NCI-H748 (cell line): ENCODE measurements at regions not wholly inside any gene's neighbourhood (a gene's known extent, or its start where the extent isn't known, plus 50 kb on each side); places are given as distances from the start of the nearest gene placed in this dataset.
"Not testable (repeated sequence)": the region's sequence is repeated elsewhere in the genome, so short reads cannot be mapped to it uniquely, and the experiment has no call there.

Source experiments
- DNase-seq: peaks from one replicate; lab custom pipeline; 2025; ENCODE audit not compliant: unreplicated experiment; lab: John Stamatoyannopoulos, UW

DNA sequence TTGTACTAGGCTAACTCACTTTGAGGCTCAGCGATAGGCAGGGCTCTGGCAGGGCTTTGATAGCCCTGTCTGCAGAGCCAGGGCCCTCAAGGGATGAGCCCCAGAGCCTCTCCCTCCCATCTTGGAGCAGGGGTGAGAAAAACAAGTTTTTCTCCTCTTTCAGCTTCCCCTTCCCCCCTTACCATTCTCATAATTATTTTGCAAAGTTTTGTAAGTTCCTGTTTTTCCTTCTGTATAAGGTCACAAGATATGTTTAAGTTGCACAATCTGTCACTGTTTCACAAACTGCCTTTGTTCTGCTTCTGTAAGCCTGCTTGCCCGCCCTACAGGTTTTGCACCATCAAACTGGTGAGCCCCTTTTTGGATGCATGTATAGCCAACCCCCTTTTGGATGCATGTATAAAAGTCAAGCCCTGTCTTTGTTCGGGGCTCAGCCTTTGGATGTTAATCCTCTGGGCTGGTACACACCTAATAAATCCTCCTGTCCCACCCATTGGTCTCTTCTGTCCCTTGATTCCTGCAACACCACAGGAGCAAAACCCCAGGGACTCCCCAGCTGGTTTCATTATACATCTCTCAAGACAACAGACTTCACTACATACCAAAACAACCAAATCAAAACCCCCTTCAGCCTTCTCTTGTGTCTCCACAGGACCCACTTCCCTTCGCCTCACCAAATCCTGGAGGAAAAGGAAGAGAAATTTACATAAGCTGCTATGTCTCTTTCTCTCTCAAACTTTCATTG is 52.5 kb upstream of the RESF1 start:
- no peak for DNase-seq

- DNase-seq = no peak
These were observed 56.2 kb upstream of the RESF1 start for GRCh38 chr12:31903025-31903424.

- DNase-seq = no peak
These were observed 58.9 kb upstream of the RESF1 start for GRCh38 chr12:31900271-31900670.

DNA sequence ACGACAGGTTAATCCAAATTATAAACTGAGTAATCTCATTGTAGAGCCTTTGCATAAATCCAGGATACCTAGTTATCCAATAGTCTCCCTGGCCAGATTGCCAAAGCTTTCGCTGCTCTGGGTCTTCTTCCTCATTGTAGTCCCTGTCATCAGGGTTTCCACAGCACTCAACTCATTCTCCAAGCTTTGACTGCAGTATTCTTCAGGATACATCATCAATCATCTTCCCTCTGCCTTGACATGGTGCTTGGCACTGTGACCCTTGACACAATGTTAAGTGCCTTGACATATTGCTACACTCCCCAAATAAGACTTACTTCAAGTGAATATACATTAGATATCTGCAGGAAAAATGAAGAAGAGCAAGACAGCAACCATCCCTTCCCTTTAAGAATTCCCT is 60.1 kb upstream of the RESF1 start:
- no peak for DNase-seq

DNA sequence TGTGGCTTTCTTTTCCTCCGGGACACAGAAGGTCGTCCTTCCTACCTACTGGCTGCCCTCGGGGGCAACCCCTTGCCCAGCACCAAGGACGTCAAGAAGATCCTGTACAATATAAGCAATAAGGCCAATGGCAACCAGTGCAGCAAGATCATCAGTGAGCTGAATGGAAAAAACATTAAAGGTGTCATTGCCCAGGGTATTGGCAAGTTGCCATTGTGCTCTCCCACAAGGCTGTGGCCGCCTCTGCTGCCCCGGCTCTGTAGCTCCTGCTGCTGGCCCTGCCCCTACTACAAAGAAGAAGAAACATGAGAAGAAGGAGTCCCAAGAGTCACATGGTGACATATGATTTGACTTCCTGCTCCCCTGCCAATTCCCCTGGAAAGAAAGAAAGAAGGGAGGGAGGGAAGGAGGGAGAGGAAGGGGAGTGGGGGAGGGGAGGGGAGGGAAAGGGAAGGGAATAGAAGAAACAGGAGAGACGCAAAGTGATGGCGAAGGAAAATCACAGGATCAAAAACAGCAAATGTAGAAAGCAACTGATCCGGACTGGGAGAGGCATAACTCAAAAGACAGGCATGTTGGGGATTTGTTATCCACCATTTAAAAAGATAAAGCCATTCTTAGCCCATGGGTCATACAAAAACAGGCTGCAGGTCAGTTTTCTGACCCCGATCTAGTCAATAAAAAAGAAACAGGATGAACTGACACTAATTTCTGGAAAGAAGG is 61.3 kb upstream of the RESF1 start:
- peak; percentile 85 for DNase-seq

GRCh38 chr12:31897092-31897491 is 62.1 kb upstream of the RESF1 start:
- not testable (repeated sequence) for DNase-seq

- DNase-seq = no peak
These were observed 62.6 kb upstream of the RESF1 start for GRCh38 chr12:31896514-31897039.

- no peak for DNase-seq
These were observed 63.6 kb upstream of the RESF1 start for GRCh38 chr12:31895449-31896150.

GRCh38 chr12:31890295-31891285 is 68.6 kb upstream of the RESF1 start:
- no peak for DNase-seq

DNA sequence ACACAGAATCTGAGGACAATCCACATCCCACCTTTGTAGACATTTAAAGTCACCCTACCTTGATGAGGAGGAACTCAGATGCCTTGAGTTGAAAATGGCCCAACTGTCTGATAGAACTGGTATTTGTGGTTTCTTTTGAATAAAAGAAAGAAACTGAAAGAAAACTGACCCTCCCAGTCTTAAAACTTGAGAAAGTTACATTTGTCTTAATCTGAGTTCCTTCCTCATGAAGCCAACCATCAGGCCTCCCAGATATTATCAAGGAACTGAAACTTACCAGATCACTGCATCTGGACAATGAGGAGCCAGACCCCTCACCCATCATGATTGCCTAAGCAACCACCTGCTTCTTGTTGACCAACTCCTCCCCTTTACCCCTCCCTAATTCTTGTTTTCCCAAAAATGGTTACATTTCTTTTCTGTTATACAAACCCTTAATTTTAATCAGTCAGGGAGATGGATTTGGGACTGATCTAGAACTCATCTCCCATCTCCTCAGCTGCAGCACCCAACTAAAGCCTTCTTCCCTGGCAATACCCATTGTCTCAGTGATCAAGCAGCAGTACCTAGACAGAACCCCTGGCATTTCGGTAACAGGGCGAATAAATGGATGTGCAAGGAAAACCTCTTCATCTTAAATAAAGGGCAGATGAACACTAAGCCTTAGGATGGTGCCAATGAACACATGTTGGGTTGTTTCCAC is 72.0 kb upstream of the RESF1 start:
- DNase-seq = no peak

GRCh38 chr12:31882682-31883081 is 76.5 kb upstream of the RESF1 start:
- not testable (repeated sequence) for DNase-seq

- DNase-seq = no peak
These were observed 78.9 kb upstream of the RESF1 start for GRCh38 chr12:31880340-31880739.

DNA sequence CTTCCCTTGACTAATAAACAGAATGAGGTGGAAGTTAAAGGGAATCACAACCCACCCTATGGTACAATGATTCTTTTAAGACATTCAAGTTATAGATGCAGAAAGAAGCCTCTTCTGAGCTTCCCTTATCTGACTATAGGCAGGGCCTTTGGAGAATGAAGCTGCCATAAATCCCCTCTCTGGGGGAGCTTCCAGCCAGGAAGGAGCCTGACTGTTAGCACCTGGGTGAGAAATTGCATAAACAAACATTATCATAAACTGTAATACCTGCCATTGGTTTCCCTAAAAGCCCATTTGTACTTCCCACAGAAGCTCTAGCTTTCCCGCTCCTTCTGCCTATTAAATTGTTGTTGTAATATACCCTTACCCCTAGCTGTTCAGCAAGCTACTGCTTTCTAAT is 81.3 kb upstream of the RESF1 start:
- DNase-seq = peak; percentile 35

DNA sequence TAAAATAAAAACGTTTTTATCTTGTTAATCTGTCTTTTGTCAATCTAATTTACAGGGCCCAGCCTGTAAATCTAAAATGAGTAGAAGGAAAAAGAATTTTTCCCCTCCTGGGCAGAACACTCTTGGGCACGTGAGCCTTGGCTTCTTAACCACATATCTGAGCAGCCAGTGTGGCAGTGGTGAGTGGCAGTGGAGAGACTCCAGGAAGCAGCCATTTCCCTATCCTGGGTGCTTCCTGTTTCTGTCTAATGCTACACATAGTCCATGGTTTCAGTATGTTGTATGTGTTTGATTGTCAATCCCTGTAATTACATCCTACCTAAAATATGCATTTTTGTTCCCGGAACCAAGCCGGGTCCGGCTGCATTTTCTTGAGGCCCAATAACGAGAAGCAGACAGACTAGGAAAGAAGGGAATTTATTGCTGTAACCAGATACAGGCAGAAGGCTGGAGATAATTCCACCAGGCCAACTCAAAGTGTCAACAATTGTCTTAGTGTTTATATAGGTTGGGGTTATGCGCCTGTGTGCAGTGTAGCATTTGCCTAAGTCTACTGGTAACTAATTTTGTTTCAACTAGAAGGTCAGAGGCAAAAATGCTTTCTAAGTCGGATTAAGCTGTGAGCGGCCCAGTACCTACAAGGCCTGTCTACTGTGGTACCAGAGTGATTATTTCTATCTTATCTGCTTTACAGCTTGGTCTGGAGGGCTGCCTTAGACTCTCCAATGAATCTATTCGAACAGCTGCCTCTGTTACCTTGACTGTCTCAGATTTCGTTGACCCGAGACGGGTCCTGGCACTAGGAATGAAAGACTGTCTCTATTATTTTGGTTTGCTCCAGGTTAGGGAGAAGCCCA is 82.4 kb upstream of the RESF1 start:
- DNase-seq = peak; percentile 59

GRCh38 chr12:31875609-31875964 is 83.6 kb upstream of the RESF1 start:
- DNase-seq = no peak

GRCh38 chr12:31874961-31875608 is 84.1 kb upstream of the RESF1 start:
- no peak for DNase-seq

DNA sequence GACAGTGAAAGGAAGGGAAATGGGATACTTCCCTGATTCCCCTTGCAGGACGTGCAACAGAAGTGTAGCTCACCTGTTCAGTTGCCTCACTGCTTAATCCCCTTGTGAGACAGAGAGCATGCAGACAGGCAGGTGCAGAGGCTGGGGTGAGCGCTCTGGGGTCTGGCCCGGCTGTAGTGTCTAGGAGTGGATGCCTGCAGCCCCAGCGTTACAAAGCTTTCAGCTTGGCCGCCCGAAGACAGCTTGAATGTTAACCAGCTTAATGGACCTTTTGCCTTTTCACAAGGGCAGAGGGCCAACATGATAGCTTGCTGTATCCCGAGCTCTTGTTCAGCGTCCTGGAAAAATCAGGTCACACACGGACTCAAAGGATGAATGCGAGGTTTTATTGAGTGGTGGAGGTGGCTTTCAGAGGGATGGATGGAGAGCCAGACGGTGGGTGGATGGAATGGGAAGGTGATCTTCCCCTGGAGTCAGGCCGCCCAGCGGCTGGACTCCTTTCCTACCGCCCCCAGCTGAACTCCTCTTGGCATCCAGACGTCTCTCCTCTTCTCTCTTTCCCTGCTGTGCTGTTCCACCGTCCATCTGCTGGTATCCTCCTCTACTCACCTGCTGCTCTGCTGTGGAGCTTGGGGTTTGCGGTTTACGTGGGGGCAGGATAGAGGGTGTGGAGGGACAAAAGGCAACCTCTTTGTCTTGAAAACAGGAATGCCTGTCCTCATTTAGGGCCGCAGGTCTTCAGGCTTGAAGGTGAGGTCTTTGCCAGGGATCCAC is 86.2 kb upstream of the RESF1 start:
- DNase-seq = no peak

- DNase-seq = no peak
These were observed 89.2 kb upstream of the RESF1 start for GRCh38 chr12:31869972-31870371.
